Epidermal melanocyte (primary cell): ENCODE measurements at regions not wholly inside any gene's neighbourhood (a gene's known extent, or its start where the extent isn't known, plus 50 kb on each side); places are given as distances from the start of the nearest gene placed in this dataset.
A peak's percentile ranks its signal among the peaks of the same experiment; 100 is the strongest.
"Not testable (repeated sequence)": the region's sequence is repeated elsewhere in the genome, so short reads cannot be mapped to it uniquely, and the experiment has no call there.

Source experiments
- DNase-seq: peaks from one replicate; pipeline ENCODE4 v3.0.0; 2011; ENCODE audit warnings: low spot score; ENCODE audit not compliant: insufficient read length

GRCh38 chr1:208997053-208997452 lies 586.5 kb upstream of the CAMK1G start:
- not testable (repeated sequence) for DNase-seq

- DNase-seq: peak; percentile 50
These were observed 585.7 kb upstream of the CAMK1G start for GRCh38 chr1:208997726-208998312.

- no peak for DNase-seq
These were observed 574.9 kb upstream of the CAMK1G start for GRCh38 chr1:209008586-209008985.

GRCh38 chr1:209010475-209011230 lies 572.9 kb upstream of the CAMK1G start:
- DNase-seq: no peak

GRCh38 chr1:209012443-209013196 lies 570.9 kb upstream of the CAMK1G start:
- no peak for DNase-seq

GRCh38 chr1:209015092-209015491 lies 568.4 kb upstream of the CAMK1G start:
- DNase-seq: no peak

GRCh38 chr1:209021622-209022021 lies 561.9 kb upstream of the CAMK1G start:
- DNase-seq: no peak

GRCh38 chr1:209023790-209024189 lies 559.7 kb upstream of the CAMK1G start:
- no peak for DNase-seq

GRCh38 chr1:209029737-209030136 lies 553.8 kb upstream of the CAMK1G start:
- DNase-seq: no peak

- DNase-seq: no peak
These were observed 552.9 kb upstream of the CAMK1G start for GRCh38 chr1:209030454-209031167.

GRCh38 chr1:209037064-209037463 lies 546.5 kb upstream of the CAMK1G start:
- no peak for DNase-seq

- DNase-seq: no peak
These were observed 545.2 kb upstream of the CAMK1G start for GRCh38 chr1:209038316-209038715.

GRCh38 chr1:209038735-209039134 lies 544.8 kb upstream of the CAMK1G start:
- no peak for DNase-seq

- DNase-seq: no peak
These were observed 543.2 kb upstream of the CAMK1G start for GRCh38 chr1:209040351-209040750.

- no peak for DNase-seq
These were observed 541.6 kb upstream of the CAMK1G start for GRCh38 chr1:209041927-209042326.

- no peak for DNase-seq
These were observed 541.1 kb upstream of the CAMK1G start for GRCh38 chr1:209042413-209042812.

- no peak for DNase-seq
These were observed 538.0 kb upstream of the CAMK1G start for GRCh38 chr1:209045331-209046057.

- no peak for DNase-seq
These were observed 537.5 kb upstream of the CAMK1G start for GRCh38 chr1:209046058-209046417.

- DNase-seq: no peak
These were observed 536.6 kb upstream of the CAMK1G start for GRCh38 chr1:209046935-209047334.

- no peak for DNase-seq
These were observed 534.4 kb upstream of the CAMK1G start for GRCh38 chr1:209048941-209049669.
